Erythroblast (primary cell): ENCODE measurements at regions not wholly inside any gene's neighbourhood (a gene's known extent, or its start where the extent isn't known, plus 50 kb on each side); places are given as distances from the start of the nearest gene placed in this dataset.

Source experiments
- GATA1 ChIP-seq: IDR thresholded peaks from 2 replicates; pipeline ENCODE4 v1.6.1; 2011; ENCODE audit warnings: low read depth, mild to moderate bottlenecking, control low read depth, low read length, moderate library complexity
- POLR2A ChIP-seq: IDR thresholded peaks from 2 replicates; pipeline ENCODE4 v1.6.1; 2011; ENCODE audit warnings: mild to moderate bottlenecking, low read length

DNA sequence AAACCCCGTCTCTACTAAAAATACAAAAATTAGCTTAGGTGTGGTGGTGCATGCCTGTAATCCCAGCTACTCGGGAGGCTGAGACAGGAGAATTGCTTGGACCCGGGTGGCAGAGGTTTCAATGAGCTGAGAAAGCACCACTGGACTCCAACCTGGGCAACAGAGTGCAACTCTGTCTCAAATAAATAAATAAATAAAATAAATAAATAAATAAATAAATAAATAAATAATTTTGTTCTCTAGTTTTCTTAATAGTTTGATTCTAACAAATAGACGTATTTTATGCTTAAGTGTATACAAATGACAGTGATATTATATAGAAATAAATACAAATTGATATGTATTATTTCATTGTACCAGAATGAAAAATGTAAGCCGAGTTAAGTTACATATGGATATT lies 339.9 kb upstream of the OLFM3 start:
- TF ChIP-seq POLR2A (no peak), GATA1 (no peak)
